GM23338 (cell line): ENCODE measurements at regions not wholly inside any gene's neighbourhood (a gene's known extent, or its start where the extent isn't known, plus 50 kb on each side); places are given as distances from the start of the nearest gene placed in this dataset.

Experiments
- CTCF ChIP-seq, 2 experiments: fragments of 200-600 bp in 1 of 2; sonication (generic) in 1 of 2; conservative IDR thresholded peaks; 2 replicates each; pipeline versions ENCODE4 v1.5.1 to v1.6.1; 2016 to 2017; ENCODE audit warnings: antibody characterized with exemption in 2 of 2, low read depth in 2 of 2, mild to moderate bottlenecking in 2 of 2, moderate library complexity in 1 of 2
- EZH2phosphoT487 ChIP-seq: fragments of 200-600 bp; sonication (generic); IDR thresholded peaks from one replicate; pipeline ENCODE4 v1.8.1; 2018; ENCODE audit warnings: antibody characterized with exemption; ENCODE audit not compliant: unreplicated experiment
- POLR2AphosphoS5 ChIP-seq: IDR thresholded peaks from 2 replicates; pipeline ENCODE4 v1.6.1; 2016; ENCODE audit warnings: antibody characterized with exemption, low read depth
- REST ChIP-seq: IDR thresholded peaks from one replicate; pipeline ENCODE4 v1.6.1; 2018; ENCODE audit warnings: antibody characterized with exemption; ENCODE audit not compliant: unreplicated experiment

GRCh38 chrX:65874765-65875164 lies 165.1 kb downstream of the VSIG4 start:
- TF ChIP-seq CTCF (conservative IDR thresholded peaks at IDR 0.05; ENCODE audit: low read depth in 2 of 2) (no peak), REST (no peak), EZH2phosphoT487 (no peak), POLR2AphosphoS5 (no peak)
